ENCODE measurements at regions not wholly inside any gene's neighbourhood (a gene's known extent, or its start where the extent isn't known, plus 50 kb on each side); places are given as distances from the start of the nearest gene placed in this dataset.
A peak's percentile ranks its signal among the peaks of the same experiment; 100 is the strongest.

GRCh38 chr2:176584333-176584732, 315.1 kb downstream of the MTX2 start:
- BruUV-seq (replicated peaks), result no TSS peak
- H3K9me3 Mint-ChIP-seq (ENCODE audit: low read depth, unreplicated experiment), result peaks cover 2% of the 10 kb centered on the region
- peak; percentile 38 for DNase-seq
- TF ChIP-seq CTCF (IDR thresholded peaks at IDR 0.05; ENCODE audit: unreplicated experiment), result no peak
- H3K36me3 Mint-ChIP-seq (ENCODE audit: insufficient read depth, unreplicated experiment), result peaks cover 5% of the 10 kb centered on the region
- H3K27ac Mint-ChIP-seq (ENCODE audit: unreplicated experiment), result peak overlapping the region; percentile 31
- no peaks in the 10 kb centered on the region for H3K27me3 Mint-ChIP-seq (ENCODE audit: unreplicated experiment)
- CTCF ChIA-PET, result no interaction called here
- H3K4me3 Mint-ChIP-seq (ENCODE audit: low read depth, unreplicated experiment), result peak overlapping the region; percentile 62
- H3K4me1 Mint-ChIP-seq (ENCODE audit: low read depth, unreplicated experiment), result peaks cover 58% of the 10 kb centered on the region
- intact Hi-C loops (cut with micrococcal nuclease; ENCODE audit: unreplicated experiment), result loop anchor here (5.0 to 10.0 kb wide), 2 partner anchors 53 to 260 kb away; no protein-coding TSS in a partner anchor

GRCh38 chr2:176585291-176585690, 316.0 kb downstream of the MTX2 start:
- CTCF ChIA-PET, result interaction anchor here (0.6 to 0.7 kb wide), 5 partner anchors 18 to 1882 kb away, joined by 3 to 8 read pairs (median 4); no protein-coding TSS in a partner anchor
- H3K4me3 Mint-ChIP-seq (ENCODE audit: low read depth, unreplicated experiment), result no peak overlapping the region
- no peak for DNase-seq
- BruUV-seq (replicated peaks), result no TSS peak
- no peaks in the 10 kb centered on the region for H3K9me3 Mint-ChIP-seq (ENCODE audit: low read depth, unreplicated experiment)
- peaks cover 56% of the 10 kb centered on the region for H3K4me1 Mint-ChIP-seq (ENCODE audit: low read depth, unreplicated experiment)
- TF ChIP-seq CTCF (IDR thresholded peaks at IDR 0.05; ENCODE audit: unreplicated experiment), result no peak
- no peaks in the 10 kb centered on the region for H3K27me3 Mint-ChIP-seq (ENCODE audit: unreplicated experiment)
- no peak overlapping the region for H3K27ac Mint-ChIP-seq (ENCODE audit: unreplicated experiment)
- peaks cover 5% of the 10 kb centered on the region for H3K36me3 Mint-ChIP-seq (ENCODE audit: insufficient read depth, unreplicated experiment)
- intact Hi-C loops (cut with micrococcal nuclease; ENCODE audit: unreplicated experiment), result loop anchor here (10.0 kb wide), 1 partner anchor 260 kb away; no protein-coding TSS in a partner anchor

GRCh38 chr2:176585791-176586190, 316.5 kb downstream of the MTX2 start:
- no TSS peak for BruUV-seq (replicated peaks)
- peaks cover 56% of the 10 kb centered on the region for H3K4me1 Mint-ChIP-seq (ENCODE audit: low read depth, unreplicated experiment)
- CTCF ChIA-PET, result interaction anchor here (0.7 kb wide), 2 partner anchors 19 to 1881 kb away, joined by 4 to 8 read pairs; no protein-coding TSS in a partner anchor
- peaks cover 5% of the 10 kb centered on the region for H3K36me3 Mint-ChIP-seq (ENCODE audit: insufficient read depth, unreplicated experiment)
- no peak overlapping the region for H3K27ac Mint-ChIP-seq (ENCODE audit: unreplicated experiment)
- intact Hi-C loops (cut with micrococcal nuclease; ENCODE audit: unreplicated experiment), result loop anchor here (10.0 kb wide), 1 partner anchor 261 kb away; no protein-coding TSS in a partner anchor
- no peaks in the 10 kb centered on the region for H3K9me3 Mint-ChIP-seq (ENCODE audit: low read depth, unreplicated experiment)
- TF ChIP-seq CTCF (IDR thresholded peaks at IDR 0.05; ENCODE audit: unreplicated experiment), result no peak
- no peaks in the 10 kb centered on the region for H3K27me3 Mint-ChIP-seq (ENCODE audit: unreplicated experiment)
- H3K4me3 Mint-ChIP-seq (ENCODE audit: low read depth, unreplicated experiment), result no peak overlapping the region
- DNase-seq, result no peak

GRCh38 chr2:176589287-176589686, 320.0 kb downstream of the MTX2 start:
- H3K9me3 Mint-ChIP-seq (ENCODE audit: low read depth, unreplicated experiment), result no peaks in the 10 kb centered on the region
- intact Hi-C loops (cut with micrococcal nuclease; ENCODE audit: unreplicated experiment), result loop anchor here (10.0 kb wide), 1 partner anchor 264 kb away; no protein-coding TSS in a partner anchor
- H3K27ac Mint-ChIP-seq (ENCODE audit: unreplicated experiment), result no peak overlapping the region
- H3K36me3 Mint-ChIP-seq (ENCODE audit: insufficient read depth, unreplicated experiment), result no peaks in the 10 kb centered on the region
- H3K27me3 Mint-ChIP-seq (ENCODE audit: unreplicated experiment), result no peaks in the 10 kb centered on the region
- peak; percentile 8 for DNase-seq
- peaks cover 51% of the 10 kb centered on the region for H3K4me1 Mint-ChIP-seq (ENCODE audit: low read depth, unreplicated experiment)
- no peak for TF ChIP-seq CTCF (IDR thresholded peaks at IDR 0.05; ENCODE audit: unreplicated experiment)
- H3K4me3 Mint-ChIP-seq (ENCODE audit: low read depth, unreplicated experiment), result no peak overlapping the region
- CTCF ChIA-PET, result interaction anchor here (0.6 to 1.5 kb wide), 3 partner anchors 11 to 35 kb away, joined by 3 to 10 read pairs (median 7); no protein-coding TSS in a partner anchor
- BruUV-seq (replicated peaks), result no TSS peak

Measured in Calu3 (cell line).